ENCODE measurements at regions not wholly inside any gene's neighbourhood (a gene's known extent, or its start where the extent isn't known, plus 50 kb on each side); places are given as distances from the start of the nearest gene placed in this dataset.

GRCh38 chr4:125370478-125370877, 55.7 kb downstream of the FAT4 start (continued):
- no peak for TF ChIP-seq POLR2AphosphoS2 (IDR thresholded peaks at IDR 0.05; ENCODE audit: low read depth, low read length)

- ChIA-PET SMC1A (ENCODE audit: uncharacterized antibody, unreplicated experiment) (no interaction called here), RAD21 (ENCODE audit: unreplicated experiment) (no interaction called here), POLR2A (no interaction called here), CTCF (interaction anchor here (1.2 kb wide), 1 partner anchor 1017 kb away, joined by 4 read pairs; no protein-coding TSS in a partner anchor)
- no peak overlapping the region for H3K4me3 ChIP-seq
- H3K9me3 ChIP-seq (replicated peaks; ENCODE audit: control insufficient read depth, insufficient read depth, low read length), result no peaks in the 10 kb centered on the region
- BruUV-seq (replicated peaks), result no TSS peak
- H3K4me2 ChIP-seq (ENCODE audit: control insufficient read depth, insufficient read depth), result no peak overlapping the region
- intact Hi-C loops (cut with micrococcal nuclease; ENCODE audit: unreplicated experiment), result no loop called here
- no peaks in the 10 kb centered on the region for H4K20me1 ChIP-seq (ENCODE audit: control insufficient read depth, insufficient read depth)
- H3K27me3 ChIP-seq (replicated peaks in 1 of 2; ENCODE audit: control insufficient read depth in 2 of 2, insufficient read depth in 2 of 2, low read length in 1 of 2), result no peaks in the 10 kb centered on the region
- TF ChIP-seq MYB (IDR thresholded peaks at IDR 0.05; ENCODE audit: borderline replicate concordance, low read depth, low read length) (no peak), ZNF622 (IDR thresholded peaks at IDR 0.05) (no peak), SIX5 (IDR thresholded peaks at IDR 0.05; ENCODE audit: low read depth, low read length, severe bottlenecking) (no peak), CHD1 (IDR thresholded peaks at IDR 0.05; ENCODE audit: low read depth, low read length) (no peak), PML (IDR thresholded peaks at IDR 0.05; ENCODE audit: low read length) (no peak), GATAD2B (conservative IDR thresholded peaks at IDR 0.05; ENCODE audit: low read depth) (no peak), SPI1 (IDR thresholded peaks at IDR 0.05; ENCODE audit: borderline replicate concordance, insufficient read depth, low read depth, low read length) (no peak), HDAC2 (IDR thresholded peaks at IDR 0.05) (no peak), ZNF384 (IDR thresholded peaks at IDR 0.05; ENCODE audit: borderline replicate concordance, low read depth, low read length) (no peak), ZZZ3 (IDR thresholded peaks at IDR 0.05; ENCODE audit: control insufficient read depth, insufficient read length, low read depth) (no peak), CREM (IDR thresholded peaks at IDR 0.05; ENCODE audit: low read depth) (no peak), NFIC (IDR thresholded peaks at IDR 0.05; ENCODE audit: low read depth, low read length) (no peak), CTCF (IDR thresholded peaks at IDR 0.05 in 2 of 3, conservative IDR thresholded peaks at IDR 0.05 in 1 of 3; ENCODE audit: control insufficient read depth in 2 of 3, extremely low read depth in 1 of 3, insufficient read depth in 1 of 3, low read depth in 3 of 3, low read length in 3 of 3) (no peak), MTA3 (IDR thresholded peaks at IDR 0.05; ENCODE audit: borderline replicate concordance, low read length) (no peak), ETV6 (conservative IDR thresholded peaks at IDR 0.05 in 1 of 2, IDR thresholded peaks at IDR 0.05 in 1 of 2; ENCODE audit: borderline replicate concordance in 1 of 2, low read depth in 1 of 2) (no peak), SUPT20H (IDR thresholded peaks at IDR 0.05; ENCODE audit: borderline replicate concordance, control insufficient read depth, low read depth, low read length) (no peak), RAD51 (IDR thresholded peaks at IDR 0.05) (no peak), SMAD1 (IDR thresholded peaks at IDR 0.05; ENCODE audit: low read depth, partially characterized antibody) (no peak), SMC3 (IDR thresholded peaks at IDR 0.05; ENCODE audit: borderline replicate concordance, low read length) (no peak)
- no peaks in the 10 kb centered on the region for H3K79me2 ChIP-seq (ENCODE audit: control insufficient read depth, insufficient read depth, low read length)
- FAIRE-seq (no peak), ATAC-seq (no peak), DNase-seq (ENCODE audit: low read depth, low spot score) (no peak)
- no peak overlapping the region for H3K27ac ChIP-seq (ENCODE audit: control insufficient read depth, insufficient read depth)
- in situ Hi-C loops (cut with MboI), result no loop called here
- no peaks in the 10 kb centered on the region for H3K4me1 ChIP-seq (ENCODE audit: control insufficient read depth, insufficient read depth, low read length)
- no peak overlapping the region for H3K9ac ChIP-seq (ENCODE audit: control insufficient read depth, insufficient read depth, low read length)
- WGBS (ENCODE audit: insufficient coverage, insufficient replicate concordance, low lambda C conversion rate, missing lambda C conversion rate), result 5% methylated on average over 1 of the region's 1 CpG
- no peak overlapping the region for H2AFZ ChIP-seq (ENCODE audit: control insufficient read depth, low read depth, low read length)
- H3K36me3 ChIP-seq (ENCODE audit: control insufficient read depth in 2 of 2, insufficient read depth in 2 of 2, low read length in 1 of 2), result no peaks in the 10 kb centered on the region
These were observed 68.2 kb downstream of the FAT4 start for GRCh38 chr4:125382995-125383394.
